ENCODE measurements at regions not wholly inside any gene's neighbourhood (a gene's known extent, or its start where the extent isn't known, plus 50 kb on each side); places are given as distances from the start of the nearest gene placed in this dataset.

DNA sequence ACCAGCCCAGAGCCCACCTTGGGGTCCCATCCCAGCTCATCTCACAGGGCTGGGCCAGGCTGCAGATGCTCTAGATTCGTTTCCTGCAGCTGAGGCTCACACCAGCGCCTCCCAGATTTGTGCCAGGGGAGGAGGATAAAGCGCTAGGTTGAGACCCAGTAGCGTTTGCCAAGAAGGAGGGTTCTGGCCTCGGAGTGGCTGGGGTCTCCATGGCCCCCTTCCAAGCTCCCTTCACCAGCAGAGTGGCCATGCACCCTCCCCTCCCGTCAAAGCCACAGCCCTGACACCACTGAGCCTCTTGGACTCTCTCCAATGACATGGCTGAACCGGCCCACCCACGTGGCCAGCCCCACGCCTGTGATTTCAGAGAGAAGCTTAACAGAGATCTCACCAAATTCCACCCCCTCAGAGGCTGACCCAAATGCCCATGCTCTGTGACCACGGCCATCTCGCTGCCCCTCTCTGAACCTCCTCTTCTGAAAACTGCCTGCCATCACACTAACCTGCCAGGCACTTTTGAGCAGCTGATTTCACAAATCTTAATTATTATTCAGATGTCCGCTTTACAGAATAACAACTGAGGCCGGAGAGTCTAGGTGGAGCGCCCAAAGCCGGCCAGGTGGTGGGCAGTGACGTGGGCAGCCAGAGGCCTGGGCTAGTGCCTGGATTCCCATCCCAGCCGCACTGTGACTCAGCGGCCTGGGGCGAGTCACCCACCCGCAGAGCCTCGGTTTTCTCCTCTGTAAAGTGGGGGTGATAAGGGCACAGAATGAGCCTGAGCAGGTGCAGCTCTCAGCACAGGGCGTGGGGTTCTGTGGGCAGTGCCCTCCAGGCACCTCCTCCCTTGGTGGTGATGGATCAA, 155.7 kb downstream of the C9orf50 start:
- H3K27me3 ChIP-seq (ENCODE audit: control insufficient read depth in 2 of 2, insufficient read depth in 2 of 2, low read length in 2 of 2), result no peaks in the 10 kb centered on the region
- dilution Hi-C loops (cut with MboI; ENCODE audit: extremely low pct_ligation_motif_present, low sequenced_read_pairs) (no loop called here), intact Hi-C loops (cut with micrococcal nuclease) (no loop called here)
- H3K9me3 ChIP-seq (replicated peaks; ENCODE audit: control insufficient read depth, insufficient read depth, low read length), result no peaks in the 10 kb centered on the region
- TF ChIP-seq, protein P1, sequence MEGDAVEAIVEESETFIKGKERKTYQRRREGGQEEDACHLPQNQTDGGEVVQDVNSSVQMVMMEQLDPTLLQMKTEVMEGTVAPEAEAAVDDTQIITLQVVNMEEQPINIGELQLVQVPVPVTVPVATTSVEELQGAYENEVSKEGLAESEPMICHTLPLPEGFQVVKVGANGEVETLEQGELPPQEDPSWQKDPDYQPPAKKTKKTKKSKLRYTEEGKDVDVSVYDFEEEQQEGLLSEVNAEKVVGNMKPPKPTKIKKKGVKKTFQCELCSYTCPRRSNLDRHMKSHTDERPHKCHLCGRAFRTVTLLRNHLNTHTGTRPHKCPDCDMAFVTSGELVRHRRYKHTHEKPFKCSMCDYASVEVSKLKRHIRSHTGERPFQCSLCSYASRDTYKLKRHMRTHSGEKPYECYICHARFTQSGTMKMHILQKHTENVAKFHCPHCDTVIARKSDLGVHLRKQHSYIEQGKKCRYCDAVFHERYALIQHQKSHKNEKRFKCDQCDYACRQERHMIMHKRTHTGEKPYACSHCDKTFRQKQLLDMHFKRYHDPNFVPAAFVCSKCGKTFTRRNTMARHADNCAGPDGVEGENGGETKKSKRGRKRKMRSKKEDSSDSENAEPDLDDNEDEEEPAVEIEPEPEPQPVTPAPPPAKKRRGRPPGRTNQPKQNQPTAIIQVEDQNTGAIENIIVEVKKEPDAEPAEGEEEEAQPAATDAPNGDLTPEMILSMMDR (IDR thresholded peaks at IDR 0.05; ENCODE audit: extremely low read depth in 1 of 2, insufficient read depth in 1 of 2, low read depth in 1 of 2, low read length in 2 of 2), result no peak
- TF ChIP-seq JUN (IDR thresholded peaks at IDR 0.05; ENCODE audit: borderline replicate concordance, insufficient read depth, insufficient read length, low read depth) (no peak), EZH2 (IDR thresholded peaks at IDR 0.05; ENCODE audit: borderline replicate concordance, low read depth, low read length, severe bottlenecking) (no peak), MYC (IDR thresholded peaks at IDR 0.05; ENCODE audit: low read depth, low read length) (no peak), POLR2AphosphoS5 (IDR thresholded peaks at IDR 0.05; ENCODE audit: insufficient read depth, low read depth, low read length) (no peak), MAX (IDR thresholded peaks at IDR 0.05; ENCODE audit: insufficient read depth, insufficient read length) (no peak), FOS (IDR thresholded peaks at IDR 0.05; ENCODE audit: borderline replicate concordance, insufficient read depth, low read length) (no peak), GATA2 (IDR thresholded peaks at IDR 0.05; ENCODE audit: insufficient read depth, insufficient read length, low read depth, low read length) (no peak), POLR2A (IDR thresholded peaks at IDR 0.05; ENCODE audit: low read depth, low read length) (no peak)
- no TSS peak for BruUV-seq (replicated peaks)
- no peaks in the 10 kb centered on the region for H3K79me2 ChIP-seq (ENCODE audit: control insufficient read depth, insufficient read depth, low read length)
- H2AFZ ChIP-seq (ENCODE audit: low read depth, low read length), result no peak overlapping the region
- DNase-seq (ENCODE audit: low read depth, low spot score), result no peak
- H3K27ac ChIP-seq (ENCODE audit: insufficient read depth, low read depth, low read length), result no peak overlapping the region
- no peak overlapping the region for H3K4me3 ChIP-seq (replicated peaks in 1 of 3; ENCODE audit: insufficient read depth in 1 of 3, low read depth in 1 of 3, low read length in 3 of 3)
- H4K20me1 ChIP-seq (replicated peaks; ENCODE audit: control insufficient read depth, extremely low read depth, insufficient read depth, low read length), result no peaks in the 10 kb centered on the region
- no peaks in the 10 kb centered on the region for H3K36me3 ChIP-seq (ENCODE audit: control insufficient read depth in 2 of 2, extremely low read depth in 1 of 2, insufficient read depth in 2 of 2, low read length in 2 of 2)
- ChIA-PET POLR2A (no interaction called here), CTCF (interaction anchor here (1.5 to 1.7 kb wide), 2 partner anchors 325 to 333 kb away, joined by 3 to 6 read pairs; no protein-coding TSS in a partner anchor)
- no peak overlapping the region for H3K4me2 ChIP-seq (ENCODE audit: insufficient read depth, low read length)
- no peak for FAIRE-seq
- H3K4me1 ChIP-seq (ENCODE audit: control insufficient read depth, extremely low read depth, insufficient read depth, low read length), result peaks cover 9% of the 10 kb centered on the region
- H3K9ac ChIP-seq (replicated peaks; ENCODE audit: extremely low read depth, insufficient read depth, low read length), result no peak overlapping the region
- H3K9me1 ChIP-seq (replicated peaks; ENCODE audit: control insufficient read depth, extremely low read depth, insufficient read depth, low read length), result no peaks in the 10 kb centered on the region

All from endothelial cell of umbilical vein (primary cell).